Neural cell (in vitro differentiated cells): ENCODE measurements at regions not wholly inside any gene's neighbourhood (a gene's known extent, or its start where the extent isn't known, plus 50 kb on each side); places are given as distances from the start of the nearest gene placed in this dataset.

Source experiments
- CTCF ChIP-seq: fragments of 450-650 bp; IDR thresholded peaks from 2 replicates; pipeline ENCODE4 v1.5.1; 2014; ENCODE audit warnings: antibody characterized with exemption, mild to moderate bottlenecking, moderate library complexity; ENCODE audit not compliant: poor library complexity, severe bottlenecking
- EP300 ChIP-seq: fragments of 450-650 bp; conservative IDR thresholded peaks from 2 replicates; pipeline ENCODE4 v1.6.1; 2014; ENCODE audit warnings: antibody characterized with exemption, mild to moderate bottlenecking, moderate library complexity; ENCODE audit not compliant: poor library complexity, severe bottlenecking
- EZH2 ChIP-seq: fragments of 200-600, 300-800 bp; shearing (Covaris generic), sonication (generic); IDR thresholded peaks from 2 replicates; pipeline ENCODE4 v1.6.1; 2014; ENCODE audit warnings: antibody characterized with exemption, low read length, borderline replicate concordance, mild to moderate bottlenecking; ENCODE audit not compliant: insufficient read depth, poor library complexity, severe bottlenecking
- MXI1 ChIP-seq: fragments of 450-650 bp; conservative IDR thresholded peaks from 2 replicates; pipeline ENCODE4 v1.6.1; 2014; ENCODE audit warnings: antibody characterized with exemption, mild to moderate bottlenecking; ENCODE audit not compliant: poor library complexity, severe bottlenecking
- POLR2AphosphoS5 ChIP-seq: IDR thresholded peaks from 2 replicates; pipeline ENCODE4 v1.6.1; 2012
- RAD21 ChIP-seq: fragments of 450-650 bp; conservative IDR thresholded peaks from 2 replicates; pipeline ENCODE4 v1.6.1; 2014; ENCODE audit warnings: antibody characterized with exemption, mild to moderate bottlenecking, moderate library complexity
- REST ChIP-seq: IDR thresholded peaks from 2 replicates; pipeline ENCODE4 v1.6.1; 2012; ENCODE audit warnings: borderline replicate concordance
- SMC3 ChIP-seq: fragments of 450-650 bp; conservative IDR thresholded peaks from 2 replicates; pipeline ENCODE4 v1.6.1; 2014; ENCODE audit warnings: antibody characterized with exemption, mild to moderate bottlenecking, moderate library complexity; ENCODE audit not compliant: poor library complexity
- TAF1 ChIP-seq: IDR thresholded peaks from 2 replicates; pipeline ENCODE4 v1.6.1; 2012; ENCODE audit warnings: low read depth

- TF ChIP-seq CTCF (no peak), REST (no peak), RAD21 (no peak), MXI1 (no peak), POLR2AphosphoS5 (peak; percentile 14), EP300 (no peak), EZH2 (no peak), TAF1 (no peak), SMC3 (no peak)
These were observed 697.0 kb upstream of the POU3F2 start for GRCh38 chr6:98137391-98137790.
